Occipital lobe (tissue), 2 donors: ENCODE measurements at regions not wholly inside any gene's neighbourhood (a gene's known extent, or its start where the extent isn't known, plus 50 kb on each side); places are given as distances from the start of the nearest gene placed in this dataset. TPM values are rescaled to one million over a fixed set of nuclear protein-coding genes. Genes with fewer than 3 reads are reported as not detected.
A peak's percentile ranks its signal among the peaks of the same experiment; 100 is the strongest.
"Not testable (repeated sequence)": the region's sequence is repeated elsewhere in the genome, so short reads cannot be mapped to it uniquely, and the experiment has no call there.

ENCODE experiments used
- DNase-seq: peaks from one replicate; lab custom pipeline; 2025; lab: John Stamatoyannopoulos, UW
- small RNA-seq: library from RNA; depleted of rRNA; stranded (forward); fragments of <200 nt; gene quantifications from one replicate; pipeline ENCODE3, GENCODE V24; 2014

DNA sequence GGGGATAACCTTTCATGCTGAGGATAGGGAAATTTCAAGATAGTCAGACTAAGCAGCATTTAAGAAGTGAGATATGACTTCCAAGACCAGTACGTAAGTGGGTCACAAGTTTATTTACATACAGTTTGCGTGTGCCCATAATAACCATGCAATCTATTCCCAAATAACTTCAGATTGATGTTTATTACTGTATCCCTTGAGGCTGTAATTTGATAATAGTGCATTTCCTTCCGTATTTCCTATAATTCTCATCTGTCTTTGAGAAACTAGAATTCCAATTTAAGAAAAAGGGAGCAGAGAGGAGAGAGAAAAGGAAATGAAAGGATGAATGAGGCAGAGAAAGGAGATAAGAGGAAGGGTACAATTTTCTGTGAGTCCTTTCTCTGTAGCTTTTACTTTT, 1073.1 kb downstream of the EPHA3 start:
- no peak for DNase-seq

DNA sequence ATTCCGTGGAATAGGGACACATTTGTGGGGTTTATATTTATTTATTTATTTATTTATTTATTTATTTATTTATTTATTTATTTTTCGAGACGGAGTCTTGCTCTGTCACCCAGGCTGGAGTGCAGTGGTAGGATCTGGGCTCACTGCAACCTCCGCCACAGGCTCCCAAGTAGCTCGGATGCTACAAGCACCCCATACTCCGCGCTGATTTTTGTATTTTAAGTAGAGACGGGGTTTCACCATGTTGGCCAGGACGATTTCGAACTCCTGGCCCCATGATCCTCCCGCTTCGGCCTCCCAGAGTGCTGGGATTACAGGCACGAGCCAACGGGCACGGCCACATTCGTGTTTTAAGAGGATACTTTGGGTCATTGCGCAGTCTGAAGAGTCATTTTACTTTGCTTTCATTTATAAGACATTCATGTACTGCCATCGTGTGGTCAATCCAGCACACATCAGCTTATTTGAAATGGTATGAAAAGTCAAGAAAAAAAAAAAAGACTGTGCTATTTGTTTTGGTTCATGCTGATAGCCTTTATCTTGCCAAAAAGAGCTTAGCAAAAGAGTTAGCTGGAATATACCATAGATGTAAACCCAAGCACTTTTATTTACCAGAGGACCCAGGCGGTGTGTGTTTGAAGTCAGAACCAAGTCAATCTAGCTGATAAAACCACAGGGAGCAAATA, 1075.0 kb downstream of the EPHA3 start:
- DNase-seq: peak; percentile 13

DNA sequence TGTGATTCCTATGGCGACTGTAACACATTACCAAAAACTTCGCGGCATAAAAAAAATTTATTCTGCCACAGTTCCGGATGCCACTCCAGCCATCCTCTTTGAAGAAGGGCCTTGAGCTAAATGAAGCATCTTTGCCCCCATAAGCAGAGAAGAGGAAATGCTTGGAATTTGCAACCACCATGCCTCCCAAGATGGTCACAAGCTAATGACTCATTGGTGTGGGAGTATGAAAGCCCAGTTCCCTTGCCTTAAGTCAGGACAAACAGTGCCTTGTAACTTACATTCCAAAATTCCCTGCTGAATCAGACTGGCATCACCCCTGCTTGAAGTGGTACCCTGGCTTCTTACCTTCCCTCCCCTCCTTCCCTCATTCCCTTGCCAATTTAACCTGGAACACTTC, 1077.4 kb downstream of the EPHA3 start:
- peak; percentile 19 for DNase-seq

DNA sequence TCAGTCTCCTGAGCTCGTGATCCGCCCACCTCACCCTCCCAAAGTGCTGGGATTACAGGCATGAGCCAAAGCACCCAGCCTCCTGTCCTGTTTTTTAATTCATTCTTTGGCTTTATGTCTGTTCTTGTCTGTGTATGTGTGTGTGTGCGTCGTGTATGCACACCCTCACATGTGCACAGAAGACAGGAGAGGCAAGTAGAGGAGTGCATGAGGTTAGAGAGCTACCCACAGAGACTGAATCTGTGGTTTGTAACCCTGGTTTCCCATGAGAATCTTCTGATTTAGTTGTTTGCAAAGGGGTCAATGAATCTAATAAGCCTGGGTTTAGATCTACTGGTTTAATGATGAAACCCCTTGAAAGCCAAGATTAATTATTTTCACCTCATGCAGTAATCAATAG, 1090.0 kb downstream of the EPHA3 start:
- not testable (repeated sequence) for DNase-seq

DNA sequence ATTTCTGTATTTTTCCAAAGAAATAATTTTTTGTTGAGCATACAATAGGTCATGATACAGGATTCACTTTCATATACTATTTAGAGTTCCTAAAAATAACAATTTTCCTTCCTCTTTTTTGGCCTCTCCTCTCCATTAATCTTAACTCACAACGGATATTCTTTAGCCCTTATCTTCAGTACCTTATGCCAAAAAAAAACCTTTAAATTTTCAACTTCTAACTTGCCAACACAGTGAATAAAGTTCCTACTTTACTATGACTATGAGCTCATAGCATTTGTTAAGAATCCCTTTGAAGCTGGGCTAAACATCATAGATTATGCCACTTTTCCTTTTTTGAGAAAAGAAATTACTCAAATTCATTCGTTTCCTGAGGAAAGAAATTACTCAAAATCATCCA, 1095.5 kb downstream of the EPHA3 start:
- DNase-seq: not testable (repeated sequence)

DNA sequence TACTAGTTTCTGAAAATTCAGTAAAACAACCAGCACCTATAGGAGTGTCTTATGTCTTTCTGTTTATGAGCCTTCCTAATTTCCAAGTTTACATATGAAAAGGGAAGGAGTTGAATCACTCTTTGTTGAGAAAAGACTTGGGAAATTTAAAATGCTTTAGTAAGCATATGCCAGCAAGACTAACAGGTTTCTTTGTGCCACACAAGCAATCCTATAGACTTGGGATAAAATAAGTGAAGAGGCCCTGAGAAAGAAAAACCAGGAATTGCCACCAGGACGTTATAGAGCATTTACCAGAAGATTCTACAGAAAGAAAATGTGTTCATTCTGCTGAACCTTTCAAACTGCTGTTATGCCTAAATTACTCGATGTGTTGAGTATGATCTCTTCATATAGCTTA, 1099.1 kb downstream of the EPHA3 start:
- DNase-seq: not testable (repeated sequence)

DNA sequence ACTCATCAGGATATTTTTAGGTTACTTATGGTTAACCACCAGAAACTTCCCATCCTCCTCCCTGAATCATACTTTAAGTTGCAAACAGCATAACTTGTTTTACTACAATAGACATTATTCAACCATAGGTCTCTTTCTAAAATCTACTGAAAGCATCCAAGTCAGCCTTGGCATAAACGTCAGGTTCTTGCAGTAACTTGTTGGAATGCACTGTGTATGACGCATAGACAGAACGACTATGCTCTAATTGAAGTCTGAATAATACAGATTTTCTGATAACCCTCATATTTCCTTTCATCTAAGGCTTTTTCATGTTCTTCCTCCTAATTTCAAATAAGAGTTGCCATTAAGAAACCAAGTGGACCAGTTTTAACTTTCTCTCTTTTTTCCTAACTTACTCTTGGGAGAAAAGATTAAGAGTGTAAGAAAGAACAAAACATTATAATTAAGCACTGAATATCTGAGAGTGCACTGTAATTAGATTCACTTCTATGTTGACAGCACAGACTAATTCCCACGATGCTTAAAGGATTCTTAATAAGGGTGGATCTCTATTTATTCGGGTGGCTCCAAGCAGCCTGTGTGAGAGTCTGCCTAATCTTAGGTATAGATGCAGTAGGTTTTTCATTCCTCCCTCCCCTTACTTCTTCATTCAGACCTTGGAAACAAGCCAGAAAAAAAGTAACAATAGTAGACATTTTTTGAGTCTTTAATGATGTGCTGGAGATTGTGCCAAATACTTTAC, 1100.1 kb downstream of the EPHA3 start:
- not testable (repeated sequence) for DNase-seq

DNA sequence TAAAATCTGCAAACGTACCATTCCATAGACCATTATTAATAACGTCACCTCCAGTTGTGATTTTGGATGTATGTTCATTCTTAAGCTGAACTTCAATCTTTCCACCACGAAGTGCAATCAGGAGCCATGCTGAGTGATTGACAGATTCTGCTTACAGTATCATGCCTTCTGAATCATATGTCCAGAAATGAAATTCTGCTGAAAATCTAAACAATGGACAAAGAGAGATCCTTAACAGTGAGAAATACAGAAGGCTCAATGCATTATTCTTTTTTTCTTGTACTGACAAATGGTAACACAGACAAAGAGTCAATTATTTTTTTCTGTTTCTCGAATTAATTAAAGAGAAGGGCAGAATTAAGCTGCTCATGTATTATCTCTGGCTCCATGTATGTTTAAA, 1114.5 kb downstream of the EPHA3 start:
- no peak for DNase-seq

DNA sequence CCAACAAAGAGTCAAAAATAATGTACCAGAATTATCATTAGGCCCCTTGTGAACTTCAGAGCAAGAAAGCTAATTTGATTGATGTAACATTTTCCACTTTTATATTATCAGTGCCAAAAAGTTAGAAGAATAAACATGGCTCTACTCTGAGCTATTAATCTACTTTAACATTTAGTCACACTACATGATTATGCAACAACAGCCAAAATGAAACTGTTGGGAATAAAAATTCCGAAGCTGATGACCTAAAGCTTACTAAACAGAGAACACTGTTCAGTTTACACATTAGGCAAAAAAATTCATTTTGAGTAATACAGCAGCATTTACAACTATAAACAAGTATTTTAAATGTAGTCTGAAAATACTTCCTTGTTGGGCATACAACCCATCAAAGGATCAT, 1134.1 kb downstream of the EPHA3 start:
- no peak for DNase-seq

DNA sequence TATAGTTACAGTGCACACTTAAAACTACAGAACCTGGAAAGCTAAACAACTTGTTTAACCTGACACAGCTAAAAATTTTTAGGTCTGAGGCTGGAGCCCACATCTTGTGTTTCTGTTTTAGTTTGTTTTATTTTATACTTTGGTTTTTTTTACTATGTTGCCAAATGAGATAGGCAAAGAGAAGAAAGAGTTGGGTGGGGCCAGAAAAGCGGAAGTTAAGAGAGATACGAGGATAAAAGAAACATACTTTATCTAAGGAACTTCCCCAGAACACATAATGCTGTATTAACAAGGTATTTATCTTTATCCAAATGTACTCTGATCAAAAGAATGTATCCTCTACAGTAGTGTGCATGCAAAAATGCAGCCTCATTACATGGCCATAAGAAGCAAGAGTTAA, 1145.7 kb downstream of the EPHA3 start:
- DNase-seq: no peak

DNA sequence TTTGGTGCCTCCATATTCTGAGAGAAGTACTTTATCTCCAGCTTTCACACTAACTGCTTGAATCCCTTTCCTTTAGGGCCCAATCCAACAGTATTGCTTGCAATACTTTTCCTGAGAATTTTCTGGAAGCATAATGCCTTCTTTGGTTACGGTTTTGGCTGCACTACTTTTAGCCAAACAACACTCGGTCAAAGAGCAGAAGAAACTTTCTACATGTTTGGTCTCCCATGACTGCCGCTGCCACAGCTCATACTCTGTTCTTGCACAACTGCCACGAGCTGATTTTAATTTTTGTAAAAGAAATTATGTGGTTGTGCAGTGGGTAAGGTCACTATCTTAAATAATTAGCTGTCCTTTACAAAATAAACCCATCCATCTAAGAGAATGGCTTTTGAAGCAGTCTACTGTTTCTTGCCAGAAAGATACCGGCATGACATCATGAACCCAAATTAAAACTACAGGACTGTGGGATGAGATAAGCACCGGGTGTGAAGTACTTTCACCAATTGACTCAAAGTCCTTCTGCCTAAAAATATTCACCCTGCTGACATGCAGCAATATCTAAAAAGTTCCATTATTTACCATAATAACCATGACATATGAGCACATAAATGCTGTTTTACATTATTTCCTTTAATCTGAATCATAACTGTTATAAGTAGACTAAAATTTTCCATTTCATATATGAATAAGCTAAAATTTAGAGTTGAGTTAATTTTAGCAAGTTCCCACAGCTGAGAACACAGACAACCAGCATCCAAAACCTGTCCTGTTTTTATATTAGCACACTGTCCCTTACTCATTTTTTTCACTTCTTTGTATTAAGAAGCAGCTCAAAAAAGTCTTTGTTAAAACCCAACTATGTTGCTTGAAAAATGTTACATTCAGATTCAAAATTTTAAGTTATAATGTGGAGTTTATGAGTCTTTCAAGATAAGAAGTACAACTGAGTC, 1154.3 kb downstream of the EPHA3 start:
- DNase-seq: no peak

Small RNAs in the stretch of these regions (small RNA-seq; reads per million reads assigned to genes)
- not detected for gene HSPE1P19
- 0.12 reads per million for gene RF00012
- gene RNU6-712P: not detected
